ENCODE measurements at regions not wholly inside any gene's neighbourhood (a gene's known extent, or its start where the extent isn't known, plus 50 kb on each side); places are given as distances from the start of the nearest gene placed in this dataset.

- TF ChIP-seq CTCF (IDR thresholded peaks at IDR 0.05) = no peak
- TF ChIP-seq POLR2A (IDR thresholded peaks at IDR 0.05) = no peak
Measured at GRCh38 chr14:104343690-104344640, 205.6 kb downstream of the KIF26A start.
